IMR-90 (cell line): ENCODE measurements at regions not wholly inside any gene's neighbourhood (a gene's known extent, or its start where the extent isn't known, plus 50 kb on each side); places are given as distances from the start of the nearest gene placed in this dataset.

Experiments
- ATAC-seq: fragments of 200-7000 bp; cut with Tn5 transposase; 2 replicates; pipeline ENCODE4 v1.9.1; 2020; ENCODE audit warnings: low read depth, mild to moderate bottlenecking, moderate library complexity
- BruUV-seq: library from RNA; stranded (reverse); fragments of 400-500 nt; replicated peaks from 2 replicates; lab custom pipeline; 2021; lab: Mats Ljungman, UMichigan
- CTCF ChIA-PET: fragments of 300-600 bp; formaldehyde crosslinking; extraction: SDS; loops from one replicate; lab custom pipeline; 2021; ENCODE audit warnings: antibody characterized with exemption; lab: Yijun Ruan, JAX
- POLR2A ChIA-PET: fragments of 300-600 bp; sonication (Branson Sonifier 250); formaldehyde crosslinking; loops from one replicate; lab custom pipeline; 2022; ENCODE audit warnings: antibody characterized with exemption; ENCODE audit not compliant: unreplicated experiment; lab: Charles Lee
- DNase-seq: peaks from one replicate; pipeline ENCODE4 v3.0.0; 2013
- H2AFZ ChIP-seq: replicated peaks from 2 replicates; pipeline ENCODE3; 2013; ENCODE audit warnings: low read length, mild to moderate bottlenecking; ENCODE audit not compliant: poor library complexity
- H2AK5ac ChIP-seq: 2 replicates; pipeline ENCODE4 v1.6.1; 2013; ENCODE audit warnings: low read depth, low read length, inconsistent platforms
- H2AK9ac ChIP-seq: replicated peaks from 2 replicates; pipeline ENCODE3; 2013; ENCODE audit warnings: mild to moderate bottlenecking, low read depth, low read length, moderate library complexity; ENCODE audit not compliant: poor library complexity
- H2BK120ac ChIP-seq: 2 replicates; pipeline ENCODE4 v1.6.1; 2013; ENCODE audit warnings: low read depth, low read length, inconsistent platforms
- H2BK15ac ChIP-seq: 3 replicates; pipeline ENCODE4 v1.6.1; 2013; ENCODE audit warnings: low read depth, low read length, inconsistent platforms
- H2BK20ac ChIP-seq: 2 replicates; pipeline ENCODE4 v1.6.1; 2013; ENCODE audit warnings: low read depth, mild to moderate bottlenecking, inconsistent platforms, low read length, moderate library complexity
- H2BK5ac ChIP-seq: 2 replicates; pipeline ENCODE4 v1.6.1; 2013; ENCODE audit warnings: mild to moderate bottlenecking, low read depth, low read length, inconsistent platforms; ENCODE audit not compliant: poor library complexity, severe bottlenecking
- H3K14ac ChIP-seq: replicated peaks from 2 replicates; pipeline ENCODE4 v1.6.1; 2013; ENCODE audit warnings: low read depth, low read length, inconsistent platforms
- H3K18ac ChIP-seq: 2 replicates; pipeline ENCODE4 v1.6.1; 2013; ENCODE audit warnings: low read depth, low read length, control low read depth
- H3K23ac ChIP-seq: 2 replicates; pipeline ENCODE4 v1.6.1; 2013; ENCODE audit warnings: low read depth, low read length, inconsistent platforms
- H3K27ac ChIP-seq: 2 replicates; pipeline ENCODE4 v1.5.1; 2013; ENCODE audit warnings: mild to moderate bottlenecking, control low read depth, low read length; ENCODE audit not compliant: insufficient read depth
- H3K27me3 ChIP-seq: 2 replicates; pipeline ENCODE4 v1.6.1; 2013; ENCODE audit warnings: low read length; ENCODE audit not compliant: control insufficient read depth, insufficient read depth
- H3K36me3 ChIP-seq: 2 replicates; pipeline ENCODE4 v1.6.1; 2013; ENCODE audit warnings: low read length, mixed read lengths; ENCODE audit not compliant: control insufficient read depth, insufficient read depth
- H3K4ac ChIP-seq: 2 replicates; pipeline ENCODE4 v1.6.1; 2013; ENCODE audit warnings: low read depth, low read length, inconsistent platforms
- H3K4me1 ChIP-seq: 2 replicates; pipeline ENCODE4 v1.6.1; 2013; ENCODE audit warnings: low read length, mixed read lengths; ENCODE audit not compliant: control insufficient read depth, insufficient read depth
- H3K4me2 ChIP-seq: 2 replicates; pipeline ENCODE4 v1.6.1; 2013; ENCODE audit warnings: low read depth, mild to moderate bottlenecking, control low read depth, low read length, moderate library complexity
- H3K4me3 ChIP-seq: 2 replicates; pipeline ENCODE4 v1.5.1; 2013; ENCODE audit warnings: low read depth, mild to moderate bottlenecking, control low read depth, low read length, moderate library complexity; ENCODE audit not compliant: insufficient read depth
- H3K56ac ChIP-seq: 2 replicates; pipeline ENCODE4 v1.6.1; 2013; ENCODE audit warnings: low read length, inconsistent platforms; ENCODE audit not compliant: insufficient read depth; ENCODE audit errors: extremely low read depth
- H3K79me1 ChIP-seq, 2 experiments: 2 replicates each; pipeline ENCODE4 v1.6.1; 2013; ENCODE audit warnings: low read length in 2 of 2, inconsistent platforms in 1 of 2, low read depth in 1 of 2
- H3K9ac ChIP-seq: 2 replicates; pipeline ENCODE4 v1.6.1; 2013; ENCODE audit warnings: low read depth, low read length, control low read depth
- H3K9me1 ChIP-seq: 2 replicates; pipeline ENCODE4 v1.6.1; 2013; ENCODE audit warnings: low read length, inconsistent platforms; ENCODE audit not compliant: insufficient read depth
- H3K9me3 ChIP-seq: 2 replicates; pipeline ENCODE4 v1.6.1; 2013; ENCODE audit warnings: low read length; ENCODE audit not compliant: control insufficient read depth, insufficient read depth
- H4K20me1 ChIP-seq: 2 replicates; pipeline ENCODE4 v1.6.1; 2013; ENCODE audit warnings: low read length, inconsistent platforms; ENCODE audit not compliant: insufficient read depth
- H4K5ac ChIP-seq: 2 replicates; pipeline ENCODE4 v1.6.1; 2013; ENCODE audit warnings: mild to moderate bottlenecking, low read depth, low read length, control low read depth
- H4K8ac ChIP-seq, 2 experiments: 2 replicates each; pipeline ENCODE4 v1.6.1; 2013; ENCODE audit warnings: low read depth in 2 of 2, low read length in 2 of 2, control low read depth in 1 of 2, inconsistent platforms in 1 of 2
- H4K91ac ChIP-seq: 2 replicates; pipeline ENCODE4 v1.6.1; 2013; ENCODE audit warnings: low read depth, low read length, inconsistent platforms; ENCODE audit not compliant: insufficient read depth
- CHD1 ChIP-seq: IDR thresholded peaks from 2 replicates; pipeline ENCODE4 v1.6.1; 2012; ENCODE audit warnings: low read depth, low read length, improper control_type of control experiment
- RFX5 ChIP-seq: IDR thresholded peaks from 2 replicates; pipeline ENCODE4 v1.8.0; 2012; ENCODE audit warnings: low read depth, mild to moderate bottlenecking, low read length, moderate library complexity
- SMC3 ChIP-seq: fragments of 150-350 bp; IDR thresholded peaks from 2 replicates; pipeline ENCODE4 v1.6.1; 2016; ENCODE audit warnings: low read depth, mild to moderate bottlenecking, antibody characterized with exemption, low read length, moderate library complexity
- WGBS, 2 experiments: methylation state at CpG; one replicate each; pipeline versions ENCODE4 v1.1.5 to v1.1.7; 2013; ENCODE audit warnings: missing lambda C conversion rate in 2 of 2; ENCODE audit not compliant: insufficient read length in 1 of 2; ENCODE audit errors: extremely low coverage in 2 of 2; 5-methylcytosine and 5-hydroxymethylcytosine counted together
- dilution Hi-C: fragments of 300-500 bp; cut with HindIII; formaldehyde crosslinking; loops from one replicate; pipeline ENCODE4 v1.14.3; 2018; ENCODE audit warnings: low sequenced_read_pairs; ENCODE audit not compliant: unreplicated experiment
- in situ Hi-C: fragments of 300-500 bp; cut with MboI; formaldehyde crosslinking; loops from 3 replicates; pipeline ENCODE4 v1.14.3; 2019; ENCODE audit warnings: low sequenced_read_pairs, inconsistent platforms, mixed read lengths
- intact Hi-C: fragments of 100-400 bp; cut with micrococcal nuclease; formaldehyde crosslinking; loops from 2 replicates; pipeline ENCODE4 v1.10.0; 2022

DNA sequence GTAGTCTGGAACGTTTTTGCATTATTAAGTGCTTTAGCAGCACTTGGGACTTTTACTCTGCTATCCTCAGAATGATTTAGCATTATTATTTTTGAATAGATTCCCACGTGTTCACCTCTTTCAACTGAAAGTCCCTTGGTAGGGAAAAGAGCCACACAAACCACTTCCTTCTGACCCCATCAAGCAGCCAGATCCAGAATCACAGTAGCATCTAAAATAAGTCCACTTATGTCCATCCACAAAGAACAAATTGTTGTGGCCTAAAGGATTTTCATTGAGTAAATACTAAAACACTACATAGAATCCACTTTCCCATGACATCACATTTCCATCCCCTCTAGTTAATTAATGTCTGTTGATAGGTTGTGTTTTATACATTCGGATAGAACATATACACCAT lies 381.7 kb downstream of the AASDHPPT start:
- no peaks in the 10 kb centered on the region for H3K79me1 ChIP-seq
- H3K14ac ChIP-seq, result no peak overlapping the region
- in situ Hi-C loops (no loop called here), dilution Hi-C loops (no loop called here), intact Hi-C loops (no loop called here)
- H2AK9ac ChIP-seq, result no peak overlapping the region
- no peak for DNase-seq
- no peak overlapping the region for H4K5ac ChIP-seq
- no peak overlapping the region for H3K4me2 ChIP-seq
- H4K8ac ChIP-seq, result no peak overlapping the region
- no peak overlapping the region for H2BK15ac ChIP-seq
- H3K23ac ChIP-seq, result no peak overlapping the region
- CTCF ChIA-PET, result no interaction called here
- no CpG with 5 or more reads among the region's 3 CpGs for WGBS, 2 experiments
- no peak overlapping the region for H3K9ac ChIP-seq
- H3K36me3 ChIP-seq, result no peaks in the 10 kb centered on the region
- no TSS peak for BruUV-seq
- POLR2A ChIA-PET, result no interaction called here
- no peak overlapping the region for H3K56ac ChIP-seq
- no peak overlapping the region for H2BK20ac ChIP-seq
- no peak overlapping the region for H2BK120ac ChIP-seq
- H3K27ac ChIP-seq, result no peak overlapping the region
- no peak overlapping the region for H4K91ac ChIP-seq
- no peak overlapping the region for H3K4ac ChIP-seq
- no peaks in the 10 kb centered on the region for H4K20me1 ChIP-seq
- H3K4me1 ChIP-seq, result peaks cover 2% of the 10 kb centered on the region; the same call in 1 of the 2 replicates
- H3K9me3 ChIP-seq, result no peaks in the 10 kb centered on the region
- no peak overlapping the region for H3K4me3 ChIP-seq
- H2AFZ ChIP-seq, result no peak overlapping the region
- ATAC-seq, result no peak
- no peaks in the 10 kb centered on the region for H3K27me3 ChIP-seq
- H2BK5ac ChIP-seq, result no peak overlapping the region
- no peaks in the 10 kb centered on the region for H3K9me1 ChIP-seq
- H2AK5ac ChIP-seq, result no peak overlapping the region
- TF ChIP-seq CHD1 (no peak), RFX5 (no peak), SMC3 (no peak)
- no peak overlapping the region; the same call in 1 of the 2 replicates for H3K18ac ChIP-seq
